ENCODE measurements at regions not wholly inside any gene's neighbourhood (a gene's known extent, or its start where the extent isn't known, plus 50 kb on each side); places are given as distances from the start of the nearest gene placed in this dataset.
"Not testable (repeated sequence)": the region's sequence is repeated elsewhere in the genome, so short reads cannot be mapped to it uniquely, and the experiment has no call there.

DNA sequence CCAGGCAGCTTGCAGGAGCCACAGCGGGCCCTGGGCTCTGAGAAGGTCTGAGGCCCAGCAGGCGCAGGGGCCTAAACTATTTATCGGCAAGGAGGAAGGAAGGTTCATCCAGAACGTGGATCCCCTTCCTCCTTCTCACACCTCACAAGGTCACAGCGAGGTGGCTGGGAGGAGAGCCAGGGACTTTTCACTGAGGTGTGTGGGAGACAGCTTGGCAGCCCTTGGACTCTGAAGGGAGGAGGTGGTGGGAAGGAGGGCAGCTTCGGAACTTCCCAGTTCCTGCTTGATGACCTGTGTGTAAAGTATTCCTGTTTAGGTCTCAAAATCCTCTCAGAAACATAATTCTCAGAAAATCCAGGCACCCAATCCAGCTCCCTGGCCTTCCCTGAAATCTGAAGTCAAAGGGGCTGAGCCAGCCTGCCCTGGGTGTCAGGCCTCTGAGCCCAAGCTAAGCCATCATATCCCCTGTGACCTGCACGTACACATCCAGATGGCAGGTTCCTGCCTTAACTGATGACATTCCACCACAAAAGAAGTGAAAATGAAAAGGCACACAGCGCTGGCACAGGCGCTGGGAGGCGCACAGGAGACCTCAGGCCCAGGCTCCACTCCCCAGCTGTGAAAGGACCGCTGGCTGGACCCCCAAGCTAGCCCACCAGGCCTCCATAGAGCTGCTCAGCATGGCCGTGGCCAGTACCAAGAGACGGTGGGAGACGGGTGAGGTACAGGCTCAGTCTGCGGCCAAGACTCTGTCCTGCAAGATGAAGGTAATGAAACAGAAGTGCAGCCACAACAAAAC is 269.4 kb upstream of the FRG2C start:
- not testable (repeated sequence) for DNase-seq (ENCODE audit: low read depth)

DNA sequence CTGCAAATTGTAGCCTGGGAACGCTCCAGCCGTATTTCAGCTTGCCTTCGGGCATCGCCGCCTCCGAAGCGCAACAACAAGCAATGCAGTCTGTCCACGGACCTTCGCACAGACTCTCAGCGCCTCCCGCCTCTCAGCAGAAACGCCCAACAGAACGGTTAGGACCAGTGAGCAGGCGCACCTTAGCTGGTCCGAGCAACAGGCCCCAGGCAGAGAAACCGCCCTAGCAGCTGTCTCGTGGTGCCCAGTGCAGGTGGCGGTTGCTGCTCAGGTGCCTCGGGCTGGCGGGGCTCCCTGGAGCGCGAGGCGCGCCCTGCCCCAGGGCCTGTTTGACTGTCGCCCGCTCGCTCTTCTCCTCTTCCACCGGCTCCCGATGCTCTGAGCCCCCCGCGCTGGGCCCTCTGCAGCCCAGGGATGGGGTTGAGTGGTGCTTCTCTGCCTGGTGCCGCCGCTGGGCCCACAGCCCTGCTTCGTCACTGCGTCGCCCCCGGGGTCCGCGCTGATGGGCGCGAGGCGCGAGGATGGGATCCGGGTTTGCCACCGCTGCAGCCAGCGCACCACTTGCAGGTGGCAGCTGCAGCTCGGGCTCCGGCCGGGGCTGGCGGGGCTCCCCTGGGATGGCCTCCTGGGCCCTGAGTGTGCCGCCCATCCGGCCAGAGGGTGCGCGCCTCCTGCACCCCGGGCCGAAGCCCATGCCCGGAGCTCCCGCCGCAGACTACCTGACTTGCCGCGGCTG is 268.4 kb upstream of the FRG2C start:
- no peak for DNase-seq (ENCODE audit: low read depth)

DNA sequence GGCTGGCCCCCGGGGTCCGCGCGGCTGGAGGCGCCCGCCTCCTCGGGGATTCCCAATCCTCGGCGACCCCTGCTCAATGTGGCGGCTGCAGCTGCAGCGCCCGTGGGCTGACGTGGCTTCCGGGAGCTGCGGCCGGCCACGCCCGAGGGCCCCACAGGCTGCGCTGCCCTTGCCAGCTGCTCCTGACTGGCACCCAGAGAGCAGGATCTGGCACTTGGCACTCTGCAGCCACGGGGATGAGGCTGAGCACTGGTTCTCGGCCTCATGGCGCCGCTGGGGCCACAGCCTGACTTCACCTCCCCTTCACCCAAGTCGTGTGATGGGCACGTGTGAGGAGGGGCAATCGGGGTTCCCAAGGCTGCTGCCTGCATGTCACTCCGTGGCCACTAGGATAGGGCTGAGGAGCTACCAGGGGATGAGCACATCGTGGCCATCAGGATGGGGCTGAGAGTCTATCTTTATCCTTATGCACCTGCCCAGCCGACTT is 267.8 kb upstream of the FRG2C start:
- no peak for DNase-seq (ENCODE audit: low read depth)

DNA sequence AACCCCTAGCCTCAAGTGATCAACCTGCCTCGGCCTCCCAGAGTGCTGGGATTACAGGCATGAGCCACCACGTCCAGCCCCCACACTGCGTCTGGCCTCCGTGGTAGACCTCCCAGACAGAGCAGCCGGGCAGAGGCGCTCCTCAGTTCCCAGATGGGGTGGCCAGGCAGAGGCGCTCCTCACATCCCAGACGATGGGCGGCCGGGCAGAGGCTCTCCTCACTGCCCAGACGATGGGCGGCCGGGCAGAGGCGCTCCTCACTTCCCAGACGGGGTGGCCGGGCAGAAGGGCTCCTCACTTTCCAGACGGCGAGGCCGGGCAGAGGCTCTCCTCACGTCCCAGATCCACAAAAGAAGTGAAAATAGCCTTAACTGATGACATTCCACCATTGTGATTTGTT is 266.6 kb upstream of the FRG2C start:
- not testable (repeated sequence) for DNase-seq (ENCODE audit: low read depth)

DNA sequence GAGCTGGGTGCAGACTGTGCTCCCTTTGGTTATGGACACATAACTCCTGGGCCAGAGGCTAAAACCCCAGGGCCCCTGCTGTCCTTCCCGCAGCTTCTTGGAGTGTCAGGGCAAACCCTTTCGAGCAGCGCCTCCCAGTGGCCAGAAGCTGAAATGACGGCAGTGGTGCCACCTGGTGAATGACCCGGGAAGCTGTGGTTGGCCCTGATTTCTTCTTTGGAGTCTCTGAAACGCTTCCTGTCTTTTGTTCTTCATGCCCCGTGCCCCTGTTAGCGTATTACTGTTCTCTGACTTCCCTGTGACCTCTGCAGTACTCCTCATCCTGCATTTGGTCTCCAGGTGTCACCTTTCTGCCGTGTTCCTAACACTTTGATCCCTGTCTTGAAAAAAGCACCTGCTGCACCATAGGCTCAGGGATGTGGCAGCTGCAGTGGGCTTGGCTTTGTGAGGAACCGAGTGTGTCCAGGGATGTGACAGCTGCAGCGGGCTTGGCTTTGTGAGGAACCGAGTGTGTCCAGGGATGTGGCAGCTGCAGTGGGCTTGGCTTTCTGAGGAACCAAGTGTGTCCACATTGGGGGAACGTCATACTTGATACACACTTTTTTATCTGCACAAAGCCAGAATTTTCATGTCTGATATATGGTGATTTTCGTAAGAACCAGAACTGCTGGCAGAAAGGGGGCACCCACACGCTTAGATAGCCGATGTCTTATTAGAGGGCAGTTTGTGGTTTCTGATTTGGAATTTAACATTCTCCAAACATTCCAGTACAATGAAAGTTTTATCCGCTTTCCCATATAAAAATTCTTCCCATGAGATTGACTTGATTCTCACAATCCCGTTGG is 241.8 kb upstream of the FRG2C start:
- DNase-seq (ENCODE audit: low read depth): not testable (repeated sequence)

DNA sequence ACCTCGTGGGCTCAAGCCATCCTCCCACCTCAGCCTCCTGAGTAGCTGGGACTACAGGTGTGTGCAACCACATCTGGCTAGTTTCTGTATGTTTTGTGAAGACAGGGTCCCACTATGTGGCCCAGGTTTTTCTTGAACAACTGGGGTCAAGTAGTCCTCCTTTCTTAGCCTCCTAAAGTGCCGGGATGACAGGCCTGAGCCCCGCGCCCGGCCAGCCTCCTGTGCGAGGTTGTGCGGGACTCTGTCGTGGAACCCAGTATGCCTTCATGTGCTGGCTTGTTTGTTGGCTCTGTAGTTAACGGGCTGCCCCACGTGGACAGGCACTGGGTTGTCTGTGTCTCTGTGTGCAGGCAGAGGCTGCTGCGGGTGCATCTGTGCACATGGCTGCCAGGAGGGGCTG is 238.7 kb upstream of the FRG2C start:
- DNase-seq (ENCODE audit: low read depth): not testable (repeated sequence)

DNA sequence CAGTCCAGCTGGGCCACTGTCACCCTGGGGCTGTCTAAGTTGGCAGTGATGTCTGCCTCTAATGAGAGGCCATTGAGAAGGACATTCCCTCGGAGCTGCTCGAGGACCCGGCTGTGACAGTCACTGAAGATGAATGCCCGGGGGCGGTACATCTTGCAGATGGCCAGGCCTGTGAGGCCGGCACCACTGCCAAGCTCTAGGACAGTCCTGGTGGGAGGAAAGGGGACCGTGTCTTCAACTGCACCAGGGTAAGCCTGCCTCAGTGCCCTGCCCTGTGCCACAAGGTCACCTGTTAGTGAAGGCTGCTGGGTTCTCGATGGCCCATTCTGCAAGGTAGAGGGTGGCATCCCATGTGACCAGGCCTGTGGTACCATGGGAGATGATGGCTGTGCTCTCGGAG is 236.6 kb upstream of the FRG2C start:
- not testable (repeated sequence) for DNase-seq (ENCODE audit: low read depth)

DNA sequence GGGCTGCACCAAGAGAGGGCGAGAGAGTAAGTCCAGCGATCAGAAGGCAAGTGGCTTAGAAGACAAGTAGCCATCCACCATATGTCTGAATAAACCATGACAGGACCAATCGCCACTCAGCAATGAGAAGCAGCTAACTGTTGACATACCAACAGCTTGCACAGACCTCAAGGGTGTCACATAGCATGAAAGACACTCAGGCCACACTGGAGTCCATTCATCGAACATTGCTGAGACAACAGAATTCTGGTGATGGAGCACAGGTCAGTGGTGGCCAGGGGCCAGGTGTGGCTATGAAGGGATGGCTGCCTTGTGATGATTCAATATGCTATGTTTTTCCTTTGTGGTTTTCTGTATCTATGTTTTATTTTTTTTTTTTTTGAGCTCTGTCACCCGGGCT is 236.2 kb upstream of the FRG2C start:
- DNase-seq (ENCODE audit: low read depth): not testable (repeated sequence)

DNA sequence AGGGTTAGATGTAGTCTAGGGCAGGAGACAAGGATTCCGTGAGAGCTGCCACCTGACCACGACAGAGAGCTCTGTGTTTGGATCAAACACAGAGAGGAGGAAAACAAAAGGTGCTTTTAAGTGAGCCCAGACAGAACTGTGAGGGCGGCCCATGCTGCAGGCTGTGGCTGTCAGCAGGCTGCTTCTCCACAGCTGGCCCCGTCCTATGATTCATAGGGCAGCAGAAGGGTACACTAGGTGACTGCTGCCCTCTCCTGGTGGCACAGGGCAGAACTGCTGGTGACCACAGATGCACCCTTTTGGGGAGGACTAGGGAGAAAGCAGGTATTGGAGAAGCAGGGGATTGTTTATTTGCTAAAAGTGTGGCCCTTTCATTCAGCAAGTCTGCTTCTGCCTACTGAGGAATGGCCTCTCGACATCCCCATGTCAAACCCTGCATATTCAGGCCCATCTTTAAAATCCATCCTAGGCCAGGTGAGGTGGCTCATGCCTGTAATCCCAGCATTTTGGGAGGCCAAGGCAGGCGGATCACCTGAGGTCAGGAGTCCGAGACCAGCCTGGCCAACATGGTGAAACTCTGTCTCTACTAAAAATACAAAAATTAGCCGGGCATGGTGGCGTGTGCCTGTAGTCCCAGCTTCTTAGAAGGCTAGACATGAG is 234.4 kb upstream of the FRG2C start:
- peak; percentile 58 for DNase-seq (ENCODE audit: low read depth)

DNA sequence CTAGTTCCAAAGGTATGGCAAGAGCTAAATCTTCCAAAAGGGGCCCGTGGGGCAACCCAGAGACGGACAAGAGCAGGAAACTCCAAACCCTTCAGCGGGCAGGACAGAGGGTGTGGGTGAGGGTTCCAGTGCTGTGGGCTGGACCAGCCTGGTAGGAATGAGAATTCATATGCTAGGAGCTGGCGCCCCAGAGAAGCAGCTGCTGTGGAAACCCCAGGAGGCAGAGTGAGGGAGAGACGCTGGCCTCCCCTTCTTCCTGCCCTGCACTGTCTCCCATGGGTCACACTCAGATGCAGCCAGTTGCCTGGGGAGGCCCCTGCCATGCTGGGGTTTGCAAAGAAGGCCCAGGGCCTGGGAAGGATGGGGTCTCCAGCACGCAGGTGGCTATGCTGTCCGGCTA is 233.7 kb upstream of the FRG2C start:
- not testable (repeated sequence) for DNase-seq (ENCODE audit: low read depth)

DNA sequence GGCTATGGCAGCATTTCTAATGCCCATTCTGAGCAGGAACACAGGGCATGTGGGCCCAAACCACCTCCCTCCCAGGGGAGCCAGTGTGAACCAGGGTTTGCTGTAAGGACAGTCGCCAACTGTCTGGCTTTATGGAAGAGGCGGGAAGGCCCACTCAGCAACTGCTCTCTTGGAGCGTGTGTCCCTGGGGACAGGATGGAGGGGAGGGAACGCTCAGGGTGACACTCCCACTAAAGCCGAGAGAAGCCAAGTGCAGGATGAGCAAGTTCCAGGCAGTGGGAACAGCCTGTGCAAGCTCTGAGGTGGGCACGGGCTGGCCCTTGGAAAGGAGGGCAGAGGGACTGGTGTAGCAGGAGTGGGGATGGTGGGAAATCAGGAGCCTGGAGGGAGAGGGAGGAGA is 233.0 kb upstream of the FRG2C start:
- DNase-seq (ENCODE audit: low read depth): not testable (repeated sequence)

DNA sequence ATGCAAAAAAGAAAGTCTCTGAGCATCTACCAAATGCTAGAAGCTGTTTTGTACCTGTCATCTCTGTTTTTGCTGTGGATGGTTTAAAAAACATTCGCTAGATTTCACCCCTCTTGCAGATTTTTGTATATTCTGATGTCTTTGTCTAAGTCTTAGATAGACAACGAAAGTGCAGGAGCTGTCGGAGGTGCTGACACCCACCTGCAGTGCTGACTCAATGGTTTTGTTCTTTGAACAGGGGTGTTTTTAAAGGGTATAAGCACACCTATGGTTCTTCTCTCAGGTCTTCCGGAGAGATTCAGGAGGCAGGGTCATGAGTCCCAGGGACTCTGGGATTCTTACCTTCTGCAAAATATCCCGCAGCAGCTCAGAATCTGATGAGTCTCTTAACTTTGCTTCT is 231.7 kb upstream of the FRG2C start:
- DNase-seq (ENCODE audit: low read depth): not testable (repeated sequence)

DNA sequence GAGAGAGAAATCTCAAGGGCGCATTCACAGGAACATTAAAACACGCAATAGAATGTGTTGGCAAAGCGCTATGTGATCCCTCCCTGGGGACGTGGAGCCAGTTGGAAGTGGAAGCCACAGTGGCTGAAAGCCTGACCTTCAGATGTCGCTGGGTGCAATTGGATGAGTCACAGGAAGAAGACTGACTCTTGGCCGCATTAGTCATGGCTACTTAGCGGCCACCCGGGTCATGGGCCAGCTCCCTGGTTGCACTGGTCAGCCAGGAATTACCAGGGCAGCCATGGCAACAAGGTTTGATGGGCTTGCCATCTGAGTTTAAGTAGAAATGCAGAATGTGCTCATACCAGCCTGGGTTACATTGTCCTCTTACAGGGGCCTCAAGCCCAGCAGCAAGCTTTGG is 231.2 kb upstream of the FRG2C start:
- peak; percentile 97 for DNase-seq (ENCODE audit: low read depth)

DNA sequence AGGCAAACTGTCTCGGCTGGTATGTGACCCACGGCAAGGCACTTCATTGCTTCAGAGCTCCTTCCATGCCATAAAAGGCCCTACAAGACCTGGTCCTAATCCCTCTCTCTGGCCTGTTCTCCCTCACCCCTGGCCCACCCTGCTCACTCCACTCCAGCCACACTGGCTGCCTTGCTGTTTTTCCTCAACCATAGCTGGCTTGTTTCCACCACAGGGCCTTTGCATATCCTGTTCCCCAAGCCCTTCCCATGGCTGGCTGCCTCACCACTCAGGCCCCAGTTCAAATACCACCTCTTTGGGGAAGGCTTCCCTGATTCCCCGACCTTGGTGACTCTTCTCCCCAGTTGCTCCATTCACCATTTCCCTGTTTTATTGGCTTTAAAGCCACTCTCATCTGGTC is 230.8 kb upstream of the FRG2C start:
- DNase-seq (ENCODE audit: low read depth): not testable (repeated sequence)

DNA sequence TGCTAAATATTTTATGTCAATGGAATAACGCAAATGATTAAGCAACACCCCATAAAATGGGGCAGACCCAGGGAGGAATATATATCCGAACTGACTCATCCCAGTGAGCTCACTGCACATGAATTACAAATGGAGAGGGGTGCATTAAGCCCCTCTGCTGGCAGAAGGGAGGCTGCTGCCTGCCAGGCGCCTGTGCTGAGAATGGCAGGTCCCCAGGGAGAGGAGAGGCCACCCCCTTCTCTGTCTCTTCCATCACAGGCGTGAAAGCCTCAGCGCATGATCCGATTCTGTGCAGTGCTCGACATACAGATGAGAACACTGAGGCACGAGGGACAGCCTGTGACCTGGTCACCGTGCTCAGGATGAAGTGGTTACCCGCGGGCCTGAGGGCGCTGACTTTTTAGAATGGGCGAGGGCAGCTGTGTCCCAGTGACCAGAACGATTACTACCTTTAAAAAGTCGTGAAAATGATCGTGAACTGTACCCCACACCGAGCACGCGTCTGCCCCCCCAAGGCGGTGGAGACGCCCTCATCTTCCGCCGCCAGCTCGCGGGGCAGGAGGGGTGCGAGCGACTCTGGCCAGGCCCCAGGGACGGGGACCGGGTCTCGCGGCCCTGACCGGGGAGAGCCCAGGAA is 229.7 kb upstream of the FRG2C start:
- DNase-seq (ENCODE audit: low read depth): peak; percentile 38

DNA sequence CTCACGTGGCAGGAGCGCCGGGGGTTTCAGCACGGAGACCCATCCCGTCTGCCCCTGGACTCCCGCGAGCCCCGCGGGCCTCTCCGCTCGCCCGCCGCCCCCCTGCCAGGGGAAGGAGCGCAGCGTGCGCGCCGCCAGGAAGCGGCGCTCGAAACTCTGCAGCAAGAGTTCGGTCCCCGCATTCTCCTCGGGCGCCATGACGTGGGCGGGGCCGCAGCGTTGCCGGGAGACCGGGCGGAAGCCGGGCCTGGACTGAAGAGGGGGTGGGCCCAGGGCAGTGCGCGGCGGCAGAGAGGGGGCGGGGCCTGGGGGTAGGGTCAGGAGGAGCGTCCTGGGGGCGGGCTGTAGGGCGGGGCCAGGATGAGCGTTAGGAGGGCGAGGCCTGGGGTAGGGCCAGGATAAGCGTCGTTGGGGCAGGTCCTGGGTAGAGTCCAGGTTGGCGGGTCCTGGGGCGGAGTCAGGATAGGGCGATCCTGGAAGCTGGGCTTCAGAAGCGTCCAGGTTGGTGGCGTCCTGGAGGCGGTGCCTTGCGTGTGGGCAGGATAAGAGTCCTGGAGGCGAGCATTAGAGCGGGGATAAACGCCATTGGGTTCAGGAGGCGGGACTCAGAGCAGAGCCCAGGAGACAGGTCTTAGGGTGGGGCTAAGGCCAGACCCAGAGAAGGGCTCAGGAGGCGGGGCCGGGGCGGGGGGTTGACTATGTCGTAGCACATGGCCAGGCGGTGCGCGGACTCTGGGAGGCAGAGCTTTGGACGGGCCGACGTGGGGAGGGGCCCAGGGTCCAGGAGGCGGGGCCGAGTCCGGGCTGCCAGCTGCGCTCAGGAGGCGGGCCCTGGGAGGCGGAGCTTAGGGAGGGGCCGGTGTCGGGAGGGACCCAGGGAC is 229.0 kb upstream of the FRG2C start:
- DNase-seq (ENCODE audit: low read depth): peak; percentile 98

DNA sequence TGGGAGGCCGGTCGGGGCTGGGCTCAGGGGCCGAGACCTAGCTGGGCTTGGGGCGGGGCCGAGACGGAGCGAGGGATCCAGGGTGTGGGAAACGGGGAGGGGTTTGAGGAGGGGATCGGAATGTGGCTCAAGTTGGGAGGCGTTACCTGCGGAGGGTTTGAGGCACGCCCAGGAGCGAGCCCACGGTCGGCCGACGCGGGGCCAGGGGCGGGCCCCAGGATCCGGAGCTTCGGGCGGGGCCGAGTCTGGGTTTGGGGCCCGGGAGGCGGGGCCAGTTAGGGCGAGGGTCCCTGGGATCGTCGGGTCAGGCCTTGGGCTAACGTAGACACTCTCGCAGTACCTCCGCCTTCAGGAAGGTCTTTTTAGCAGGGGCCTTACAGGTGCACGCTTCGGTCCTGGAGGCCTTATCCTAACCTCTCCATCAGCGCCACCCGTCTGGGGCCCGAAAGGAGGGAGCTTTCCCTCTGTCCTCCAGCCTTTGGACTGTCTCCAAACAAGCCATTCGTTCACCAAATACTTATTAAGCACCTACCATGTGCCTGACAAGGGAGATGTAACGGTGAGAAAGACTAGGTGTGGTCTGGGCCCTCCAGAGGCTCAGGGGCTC is 228.2 kb upstream of the FRG2C start:
- DNase-seq (ENCODE audit: low read depth): not testable (repeated sequence)

DNA sequence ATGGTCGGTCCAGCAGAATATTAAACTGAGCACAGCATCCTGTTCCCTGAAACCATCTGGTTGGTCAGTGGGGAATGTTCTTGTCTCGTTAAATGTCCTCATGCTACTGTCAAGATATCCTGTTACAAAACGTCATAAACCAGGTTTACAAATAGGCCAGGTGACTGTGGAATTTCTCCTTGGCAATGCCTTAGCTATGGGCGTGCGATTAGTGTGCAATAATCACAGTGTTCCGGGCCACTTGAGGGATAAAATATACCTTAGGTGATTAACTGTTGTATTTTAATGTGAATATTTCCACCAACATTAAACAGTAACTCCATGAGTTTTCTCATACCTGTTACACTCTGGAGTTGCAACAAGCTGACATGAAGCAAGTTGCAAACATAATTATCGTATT is 223.1 kb upstream of the FRG2C start:
- DNase-seq (ENCODE audit: low read depth): not testable (repeated sequence)

DNA sequence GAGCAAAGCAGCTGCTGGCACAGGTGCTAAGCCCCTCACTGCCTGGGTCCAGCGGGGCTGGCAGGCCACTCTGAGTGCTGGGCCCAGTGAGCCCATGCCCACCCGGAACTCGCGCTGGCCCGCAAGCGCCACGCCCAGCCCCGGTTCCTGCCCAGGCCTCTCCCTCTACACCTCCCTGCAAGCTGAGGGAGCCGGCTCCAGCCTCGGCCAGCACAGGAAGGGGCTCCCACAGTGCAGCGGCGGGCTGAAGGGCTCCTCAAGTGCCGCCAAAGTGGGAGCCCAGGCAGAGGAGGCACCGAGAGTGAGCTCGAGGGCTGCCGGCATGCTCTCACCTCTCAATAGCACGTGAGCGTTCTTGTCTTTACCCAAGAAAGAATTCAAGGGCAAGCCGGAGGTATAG is 219.5 kb upstream of the FRG2C start:
- not testable (repeated sequence) for DNase-seq (ENCODE audit: low read depth)

DNA sequence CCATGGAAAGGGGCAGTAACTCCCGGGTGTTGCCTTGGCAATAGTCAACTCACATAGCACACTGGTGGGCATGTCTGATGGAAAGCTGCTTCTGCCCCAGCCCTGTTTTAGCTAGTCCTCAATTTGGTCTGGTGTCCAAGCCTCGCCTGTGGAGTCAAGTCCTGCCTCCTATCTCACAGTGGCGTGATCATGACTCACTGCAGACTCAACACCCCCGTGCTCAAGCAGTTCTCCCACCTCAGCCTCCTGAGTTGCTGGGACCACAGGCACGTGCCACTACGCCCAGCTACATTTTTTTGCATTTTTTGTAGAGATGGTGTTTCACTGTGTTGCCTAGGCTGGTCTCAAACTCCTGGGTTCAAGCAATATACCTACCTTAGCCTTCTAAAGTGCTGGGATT is 218.9 kb upstream of the FRG2C start:
- not testable (repeated sequence) for DNase-seq (ENCODE audit: low read depth)

Data from GM04504 (cell line).